HL-60 (cell line): ENCODE measurements at regions not wholly inside any gene's neighbourhood (a gene's known extent, or its start where the extent isn't known, plus 50 kb on each side); places are given as distances from the start of the nearest gene placed in this dataset.

Source experiments
- DNase-seq, 2 experiments: peaks; one replicate each; pipeline ENCODE4 v3.0.0-alpha.2; 2010 to 2020; ENCODE audit warnings: low read depth in 1 of 2, low spot score in 1 of 2
- H3K27ac ChIP-seq: fragments of 250-450 bp; sonication (Bioruptor Pico); replicated peaks from 2 replicates; pipeline ENCODE4 v1.5.1; 2020; ENCODE audit warnings: mild to moderate bottlenecking, moderate library complexity
- H3K27me3 ChIP-seq: fragments of 250-450 bp; sonication (Bioruptor Pico); 2 replicates; pipeline ENCODE4 v1.5.1; 2021; ENCODE audit warnings: mild to moderate bottlenecking, moderate library complexity; ENCODE audit not compliant: insufficient read depth, poor library complexity, severe bottlenecking
- H3K4me3 ChIP-seq: replicated peaks from 2 replicates; pipeline ENCODE4 v1.5.1; 2011; ENCODE audit warnings: mild to moderate bottlenecking, control low read depth, low read length; ENCODE audit not compliant: insufficient read depth
- CTCF ChIP-seq: IDR thresholded peaks from one replicate; pipeline ENCODE4 v1.5.1; 2011; ENCODE audit warnings: low read length, control low read depth, inconsistent platforms; ENCODE audit not compliant: insufficient read depth
- GABPA ChIP-seq: IDR thresholded peaks from 2 replicates; pipeline ENCODE4 v1.6.1; 2012; ENCODE audit warnings: low read depth
- POLR2AphosphoS5 ChIP-seq: IDR thresholded peaks from 2 replicates; pipeline ENCODE4 v1.6.1; 2012; ENCODE audit warnings: low read depth
- REST ChIP-seq: IDR thresholded peaks from 2 replicates; pipeline ENCODE4 v1.6.1; 2012; ENCODE audit warnings: low read depth; ENCODE audit not compliant: insufficient replicate concordance
- SPI1 ChIP-seq: IDR thresholded peaks from 2 replicates; pipeline ENCODE4 v1.6.1; 2012; ENCODE audit warnings: low read depth, mild to moderate bottlenecking, borderline replicate concordance

- Histone ChIP-seq H3K4me3 (no peak overlapping the region), H3K27me3 (no peaks in the 10 kb centered on the region), H3K27ac (no peak overlapping the region)
- TF ChIP-seq POLR2AphosphoS5 (no peak), CTCF (no peak), REST (no peak), SPI1 (no peak), GABPA (no peak)
- DNase-seq = no peak
These were observed 357.2 kb downstream of the TMEM135 start for GRCh38 chr11:87394924-87395323.

- DNase-seq = no peak
- H3K4me3 ChIP-seq = no peak overlapping the region
- TF ChIP-seq GABPA (no peak), CTCF (no peak), POLR2AphosphoS5 (no peak), REST (no peak)
- H3K27me3 ChIP-seq = no peaks in the 10 kb centered on the region
- no peak overlapping the region for H3K27ac ChIP-seq
These were observed 354.9 kb downstream of the TMEM135 start for GRCh38 chr11:87392665-87393064.

- no peaks in the 10 kb centered on the region for H3K27me3 ChIP-seq
These were observed 353.8 kb downstream of the TMEM135 start for GRCh38 chr11:87391496-87391895.

More at GRCh38 chr11:87391496-87391895, 353.8 kb downstream of the TMEM135 start:
- no peak overlapping the region for H3K27ac ChIP-seq
- DNase-seq = no peak
- H3K4me3 ChIP-seq = no peak overlapping the region
- TF ChIP-seq REST = no peak
- TF ChIP-seq POLR2AphosphoS5 = no peak
- TF ChIP-seq GABPA = no peak
- no peak for TF ChIP-seq SPI1
- TF ChIP-seq CTCF = no peak
